Adrenal gland (tissue), 9 donors: ENCODE measurements at regions not wholly inside any gene's neighbourhood (a gene's known extent, or its start where the extent isn't known, plus 50 kb on each side); places are given as distances from the start of the nearest gene placed in this dataset.

Experiments
- DNase-seq, 7 donors: peaks; one replicate each; pipeline ENCODE4 v3.0.0-alpha.2; 2019 to 2020
- H3K27ac ChIP-seq, 5 donors: fragments of 200-600 bp; sonication (generic) in 4 of 5; 1 replicate in 3 of 5; 2 replicates in 2 of 5; pipeline versions ENCODE4 v1.5.1 to v1.8.0; 2016 to 2020; ENCODE audit warnings: mild to moderate bottlenecking in 1 of 5
- H3K27me3 ChIP-seq: fragments of 200-600 bp; 2 replicates; pipeline ENCODE4 v1.8.0; 2021
- H3K36me3 ChIP-seq, 2 donors: fragments of 200-600 bp; replicated peaks in 1 of 2; 1 replicate in 1 of 2; 2 replicates in 1 of 2; pipeline versions ENCODE4 v1.5.1 to v1.8.0; 2018 to 2022
- H3K4me1 ChIP-seq, 2 donors: fragments of 200-600 bp; replicated peaks in 1 of 2; 1 replicate in 1 of 2; 2 replicates in 1 of 2; pipeline versions ENCODE4 v1.5.1 to v1.8.0; 2018 to 2021
- H3K4me3 ChIP-seq, 4 donors: fragments of 200-600 bp; sonication (generic) in 3 of 4; one replicate each; pipeline ENCODE4 v1.5.1; 2016 to 2018
- H3K9me3 ChIP-seq, 3 donors: fragments of 200-600 bp; sonication (generic) in 1 of 3; replicated peaks in 1 of 3; 1 replicate in 2 of 3; 2 replicates in 1 of 3; pipeline versions ENCODE4 v1.5.1 to v1.8.0; 2016 to 2021
- CTCF ChIP-seq, 6 experiments: fragments of 450-650 bp in 4 of 6; fragments of 200-600 bp in 2 of 6; sonication (generic) in 1 of 6; IDR thresholded peaks; 1 replicate in 5 of 6; 2 replicates in 1 of 6; pipeline versions ENCODE4 v1.5.1 to v1.8.0; 2016 to 2021; ENCODE audit warnings: antibody characterized with exemption in 6 of 6, mild to moderate bottlenecking in 2 of 6, moderate library complexity in 1 of 6
- POLR2A ChIP-seq, 2 donors: fragments of 450-650 bp; IDR thresholded peaks; one replicate each; pipeline ENCODE4 v1.6.1; 2017; ENCODE audit warnings: antibody characterized with exemption in 2 of 2, mild to moderate bottlenecking in 2 of 2, moderate library complexity in 1 of 2
- WGBS, 4 donors: extraction: QIAGEN DNeasy Blood & Tissue Kit in 2 of 4; methylation state at CpG; one replicate each; pipeline versions ENCODE4 v1.1.5 to v1.1.7; 2013 to 2017; 5-methylcytosine and 5-hydroxymethylcytosine counted together
- intact Hi-C, 2 donors: fragments of 100-400 bp; cut with DNase I; formaldehyde crosslinking; loops; one replicate each; pipeline versions ENCODE4 v1.14.1 to v1.15.0; 2022 to 2023
- donor health status: healthy with polysubstance abuse.
- donor health status: Bipolar disorder and iron deficiency.
- donor health status: DM: yes; HTN: yes; CAD: no.
- donor health status: DM: no; HTN: no; CAD: no.
- donor health status: DM: no; HTN: no; CAD: no.

GRCh38 chr2:36059691-36060090 is 295.9 kb upstream of the CRIM1 start:
- no peak overlapping the region for H3K27ac ChIP-seq
- no peaks in the 10 kb centered on the region for H3K36me3 ChIP-seq
- no peak overlapping the region for H3K4me3 ChIP-seq
- no peak for DNase-seq
- TF ChIP-seq POLR2A (IDR thresholded peaks at IDR 0.05) (no peak), CTCF (IDR thresholded peaks at IDR 0.05) (no peak)
- H3K9me3 ChIP-seq: no peaks in the 10 kb centered on the region
- no peaks in the 10 kb centered on the region for H3K27me3 ChIP-seq
- intact Hi-C loops: no loop called here
- H3K4me1 ChIP-seq: no peaks in the 10 kb centered on the region

- 36 to 83% (median 44%) methylated on average over 2 of the region's 2 CpGs for WGBS, 4 donors
- Histone ChIP-seq H3K4me3 (no peak overlapping the region), H3K27ac (no peak overlapping the region), H3K9me3 (no peaks in the 10 kb centered on the region), H3K27me3 (no peaks in the 10 kb centered on the region), H3K4me1 (no peaks in the 10 kb centered on the region), H3K36me3 (no peaks in the 10 kb centered on the region)
- TF ChIP-seq CTCF (IDR thresholded peaks at IDR 0.05): no peak
- no peak for TF ChIP-seq POLR2A (IDR thresholded peaks at IDR 0.05)
- intact Hi-C loops: no loop called here
- no peak for DNase-seq
Observed at GRCh38 chr2:36058953-36059352, 296.6 kb upstream of the CRIM1 start.

GRCh38 chr2:36058076-36058475 is 297.5 kb upstream of the CRIM1 start:
- H3K36me3 ChIP-seq: no peaks in the 10 kb centered on the region
- DNase-seq: no peak
- no peaks in the 10 kb centered on the region for H3K27me3 ChIP-seq
- H3K9me3 ChIP-seq: no peaks in the 10 kb centered on the region
- H3K4me3 ChIP-seq: no peak overlapping the region
- no peaks in the 10 kb centered on the region for H3K4me1 ChIP-seq
- WGBS, 4 donors: 51 to 65% (median 59%) methylated on average over 3 of the region's 3 CpGs
- no peak overlapping the region for H3K27ac ChIP-seq
- TF ChIP-seq POLR2A (IDR thresholded peaks at IDR 0.05): no peak
- TF ChIP-seq CTCF (IDR thresholded peaks at IDR 0.05): no peak
- intact Hi-C loops: no loop called here

- no peak for DNase-seq
- TF ChIP-seq CTCF (IDR thresholded peaks at IDR 0.05) (no peak), POLR2A (IDR thresholded peaks at IDR 0.05) (no peak)
- no peaks in the 10 kb centered on the region for H3K4me1 ChIP-seq
- no peak overlapping the region for H3K4me3 ChIP-seq
- 47 to 63% (median 49%) methylated on average over 1 of the region's 1 CpG for WGBS, 4 donors
- intact Hi-C loops: no loop called here
- H3K9me3 ChIP-seq: no peaks in the 10 kb centered on the region
- H3K27me3 ChIP-seq: no peaks in the 10 kb centered on the region
- H3K36me3 ChIP-seq: no peaks in the 10 kb centered on the region
- no peak overlapping the region for H3K27ac ChIP-seq
Observed at GRCh38 chr2:36052819-36053218, 302.8 kb upstream of the CRIM1 start.
